GM23248 (cell line): ENCODE measurements at regions not wholly inside any gene's neighbourhood (a gene's known extent, or its start where the extent isn't known, plus 50 kb on each side); places are given as distances from the start of the nearest gene placed in this dataset.

ENCODE experiments used
- EZH2 ChIP-seq: fragments of 200-600 bp; sonication (generic); IDR thresholded peaks from 2 replicates; pipeline ENCODE4 v1.6.1; 2018; ENCODE audit warnings: antibody characterized with exemption, mild to moderate bottlenecking; ENCODE audit not compliant: insufficient read depth, poor library complexity, severe bottlenecking
- EZH2phosphoT487 ChIP-seq: fragments of 200-600 bp; sonication (generic); IDR thresholded peaks from 2 replicates; pipeline ENCODE4 v1.6.1; 2018; ENCODE audit warnings: antibody characterized with exemption, moderate library complexity, mild to moderate bottlenecking, low read depth; ENCODE audit not compliant: insufficient read depth

DNA sequence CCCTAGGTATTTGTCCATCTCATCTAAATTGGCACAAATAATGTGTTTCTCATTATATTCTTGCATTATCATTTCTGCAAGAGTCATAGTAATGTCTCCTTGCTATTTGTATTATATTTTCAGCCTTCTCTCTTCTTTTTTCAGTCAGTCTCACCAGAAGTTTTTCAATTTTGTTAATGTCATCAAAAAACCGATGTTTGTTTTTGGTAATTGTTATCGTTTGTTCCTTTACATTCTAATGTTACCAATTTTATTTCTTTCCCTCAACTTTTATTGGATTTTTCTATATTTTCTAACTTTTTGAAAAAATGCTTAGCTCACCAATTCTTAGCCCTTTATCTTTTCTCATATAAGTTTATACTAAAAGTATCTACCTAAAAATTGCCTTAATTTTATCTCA is 82.2 kb upstream of the NRSN1 start:
- TF ChIP-seq EZH2 (no peak), EZH2phosphoT487 (no peak)
